HTR-8/SVneo (cell line): ENCODE measurements at regions not wholly inside any gene's neighbourhood (a gene's known extent, or its start where the extent isn't known, plus 50 kb on each side); places are given as distances from the start of the nearest gene placed in this dataset.

Experiments
- DNase-seq: peaks from one replicate; pipeline ENCODE4 v3.0.0; 2011; ENCODE audit warnings: low spot score, mixed read lengths; ENCODE audit not compliant: insufficient read length
- FAIRE-seq: peaks from 2 replicates; lab custom pipeline; 2011; peaks lifted over from hg19 to GRCh38; lab: Jason Lieb, UNC

DNA sequence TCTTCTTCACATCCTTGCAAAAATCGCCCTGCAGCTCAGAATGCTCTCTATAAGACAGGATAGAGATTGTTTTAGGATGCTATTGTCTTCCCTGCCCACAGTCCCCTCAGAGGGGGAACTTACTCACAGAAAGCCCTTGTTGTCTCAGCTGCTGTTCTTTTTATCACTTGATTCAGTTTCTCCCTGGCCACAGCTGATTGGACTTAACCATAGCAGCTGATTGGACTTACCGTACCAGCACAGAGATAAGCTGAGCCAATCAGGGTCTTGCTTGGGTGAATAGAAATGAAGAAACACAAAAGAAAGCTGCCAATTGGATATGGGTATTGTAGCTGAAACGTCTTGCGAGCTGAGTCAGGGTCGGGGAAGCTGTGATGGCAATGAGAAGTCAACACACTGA is 194.2 kb upstream of the MEX3C start:
- DNase-seq (no peak), FAIRE-seq (no peak)

DNA sequence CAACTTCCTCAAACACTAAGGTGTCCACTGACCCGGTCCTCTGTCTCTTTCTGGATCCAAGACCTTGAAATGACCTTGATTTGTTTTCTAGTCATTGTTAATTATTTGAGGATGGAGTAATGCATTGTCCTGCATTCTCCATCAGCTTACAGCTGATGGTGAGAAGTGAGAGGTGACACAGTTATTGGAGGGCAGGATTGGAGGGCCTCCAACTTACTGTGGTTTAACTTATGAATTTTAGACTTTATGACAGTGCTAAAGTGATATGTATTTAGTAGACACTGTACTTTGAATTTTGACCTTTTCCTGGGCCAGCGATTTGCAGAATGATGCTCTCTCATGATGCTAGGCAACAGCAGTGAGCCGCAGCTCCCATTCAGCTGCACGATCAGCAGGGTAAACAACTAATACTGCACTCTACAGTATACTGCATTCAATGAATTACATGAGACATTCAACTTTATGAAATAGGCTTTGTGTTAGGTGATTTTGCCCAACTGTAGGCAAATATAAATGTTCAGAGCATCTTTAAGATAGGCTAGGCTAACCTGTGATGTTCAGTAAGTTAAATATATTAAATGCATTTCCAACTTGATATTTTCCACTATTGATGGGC is 200.0 kb upstream of the MEX3C start:
- no peak for FAIRE-seq
- no peak for DNase-seq

DNA sequence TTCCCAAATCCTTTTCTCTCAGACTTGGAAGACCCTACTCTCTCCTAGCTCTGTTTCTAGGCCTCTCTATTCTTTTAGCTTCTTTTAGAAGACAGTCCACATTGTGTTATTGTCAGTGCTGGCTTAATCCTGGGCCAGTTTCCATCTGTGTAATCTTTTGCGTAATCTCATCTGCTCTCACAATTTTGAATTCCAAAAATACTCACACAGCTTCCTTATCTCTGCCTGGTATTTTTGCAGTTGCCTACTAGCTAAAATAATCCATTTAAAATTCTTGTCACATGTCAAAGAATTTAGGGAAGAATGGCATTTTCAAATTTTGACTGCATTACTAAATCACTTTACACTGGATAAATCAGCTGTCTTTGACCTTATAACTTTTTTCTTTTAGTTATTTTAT is 200.6 kb upstream of the MEX3C start:
- FAIRE-seq (no peak), DNase-seq (no peak)

DNA sequence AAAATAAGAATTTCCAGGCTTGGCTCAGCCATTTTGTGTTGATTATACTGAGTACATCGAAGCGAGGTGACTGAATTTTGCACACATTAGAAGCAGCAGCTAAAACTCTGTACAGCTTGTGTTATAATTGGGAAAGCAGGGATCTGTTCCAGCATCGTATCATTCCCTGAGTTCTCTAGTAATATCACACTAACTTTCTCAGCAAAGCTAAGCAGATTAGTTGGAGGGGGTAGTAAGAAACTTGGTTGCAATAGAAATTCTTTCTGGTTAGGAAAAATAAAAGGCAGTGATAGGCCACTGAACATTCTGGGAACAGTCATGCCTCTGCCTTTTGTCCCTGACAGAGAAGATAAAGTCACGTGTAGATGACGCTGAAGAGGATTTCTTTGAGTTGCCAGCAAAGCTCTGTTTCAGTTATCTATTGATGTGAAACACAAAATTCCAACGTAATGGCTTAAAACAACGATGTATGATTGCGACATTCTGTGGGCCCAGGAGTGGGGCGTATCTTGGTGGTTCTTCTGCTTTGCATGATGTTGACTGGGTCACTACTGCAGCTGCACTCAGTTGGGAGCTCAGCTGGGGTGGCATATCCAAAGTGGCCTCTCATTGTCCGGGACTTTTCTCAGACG is 202.1 kb upstream of the MEX3C start:
- FAIRE-seq (no peak), DNase-seq (no peak)

DNA sequence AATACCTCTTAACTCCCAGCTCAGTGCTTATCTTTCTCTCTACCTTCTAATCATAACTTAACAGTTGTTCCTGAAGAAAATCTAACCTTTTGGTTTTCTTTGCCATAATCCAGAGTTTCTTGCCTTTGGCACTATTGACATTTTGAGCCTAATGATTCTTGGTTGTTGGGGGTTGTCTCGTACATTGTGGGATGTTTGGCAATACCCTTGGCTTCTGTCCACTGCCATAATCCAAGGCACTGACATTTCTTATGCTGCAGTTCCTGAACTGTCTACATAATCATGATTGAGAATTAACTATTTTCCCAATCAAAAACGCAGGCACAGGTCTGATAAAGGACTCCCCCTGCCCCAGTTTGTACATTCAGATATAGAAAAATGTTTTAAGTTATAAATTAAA is 203.2 kb upstream of the MEX3C start:
- no peak for DNase-seq
- FAIRE-seq, result no peak

DNA sequence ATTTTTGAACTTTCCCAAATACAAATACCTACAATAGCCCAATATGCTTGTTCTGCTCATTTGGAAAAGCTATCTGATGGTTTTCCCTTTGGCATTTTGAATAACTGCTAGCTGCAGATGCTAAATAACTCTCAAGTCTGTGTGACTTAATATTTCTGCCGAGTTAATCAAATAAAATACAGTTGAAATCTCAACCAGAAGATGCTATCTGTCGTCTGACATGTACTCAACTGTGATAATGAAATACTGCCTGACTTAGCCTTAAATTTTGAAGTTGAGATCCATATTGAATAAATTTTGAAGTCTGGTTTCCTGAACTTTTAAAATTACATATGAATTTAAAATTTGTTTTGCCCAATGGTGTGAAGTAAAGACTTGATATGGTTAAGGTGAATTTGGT is 204.4 kb upstream of the MEX3C start:
- no peak for DNase-seq
- no peak for FAIRE-seq

DNA sequence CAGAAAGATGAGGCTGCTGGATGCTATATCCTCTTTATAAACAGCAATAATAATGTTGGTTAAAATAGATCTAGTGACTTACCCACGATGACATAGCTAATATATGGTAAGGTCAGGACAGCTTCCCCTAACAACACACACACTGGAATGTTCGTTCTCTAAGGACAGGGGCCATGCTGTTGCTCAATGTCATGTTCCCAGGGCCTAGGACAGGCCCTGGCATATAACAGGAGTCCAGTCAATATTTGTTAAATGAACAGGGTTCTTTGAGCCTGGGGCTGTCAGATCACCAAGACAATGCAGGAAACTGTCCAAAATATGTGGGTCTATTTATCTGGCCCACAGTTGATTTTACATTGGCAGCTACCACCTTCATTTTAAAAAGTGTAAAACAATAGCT is 207.1 kb upstream of the MEX3C start:
- FAIRE-seq (no peak), DNase-seq (no peak)

DNA sequence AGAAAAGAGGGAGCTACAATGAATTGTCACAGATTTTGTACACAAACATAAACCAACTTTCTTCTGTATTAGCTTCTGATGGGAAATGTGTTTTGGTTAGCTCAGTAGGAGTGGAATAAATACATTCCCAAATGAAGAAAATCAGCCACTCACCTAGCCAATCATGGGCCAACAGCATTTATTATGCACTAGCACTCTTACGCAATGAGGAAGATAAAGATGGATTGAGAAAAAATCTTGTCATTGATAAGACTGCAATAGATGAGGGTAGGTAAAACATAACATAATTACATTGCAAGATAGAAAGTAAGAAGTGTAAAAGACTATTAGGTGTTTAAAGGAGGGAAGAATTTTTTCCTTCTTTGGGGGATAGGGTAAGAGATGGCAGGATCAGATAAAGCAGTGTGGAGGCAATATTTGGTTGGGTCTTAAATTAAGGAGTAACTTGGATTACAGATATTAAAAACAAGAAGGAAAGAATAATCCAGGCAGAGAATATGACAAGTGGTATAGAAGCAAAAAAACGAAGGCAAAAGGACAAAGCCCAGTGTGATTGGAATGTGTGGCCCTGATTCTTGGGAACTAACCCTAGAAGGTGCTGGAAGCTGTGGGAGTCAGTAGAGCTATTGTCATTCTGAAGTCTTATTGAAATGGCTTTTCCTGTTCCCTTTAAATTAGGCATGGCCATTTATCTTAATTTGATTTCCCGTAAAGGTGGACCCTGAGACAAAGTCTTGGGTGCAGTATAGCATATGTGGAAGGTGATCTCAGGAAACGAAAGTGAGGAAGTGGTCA is 208.4 kb upstream of the MEX3C start:
- DNase-seq, result no peak
- FAIRE-seq, result no peak

DNA sequence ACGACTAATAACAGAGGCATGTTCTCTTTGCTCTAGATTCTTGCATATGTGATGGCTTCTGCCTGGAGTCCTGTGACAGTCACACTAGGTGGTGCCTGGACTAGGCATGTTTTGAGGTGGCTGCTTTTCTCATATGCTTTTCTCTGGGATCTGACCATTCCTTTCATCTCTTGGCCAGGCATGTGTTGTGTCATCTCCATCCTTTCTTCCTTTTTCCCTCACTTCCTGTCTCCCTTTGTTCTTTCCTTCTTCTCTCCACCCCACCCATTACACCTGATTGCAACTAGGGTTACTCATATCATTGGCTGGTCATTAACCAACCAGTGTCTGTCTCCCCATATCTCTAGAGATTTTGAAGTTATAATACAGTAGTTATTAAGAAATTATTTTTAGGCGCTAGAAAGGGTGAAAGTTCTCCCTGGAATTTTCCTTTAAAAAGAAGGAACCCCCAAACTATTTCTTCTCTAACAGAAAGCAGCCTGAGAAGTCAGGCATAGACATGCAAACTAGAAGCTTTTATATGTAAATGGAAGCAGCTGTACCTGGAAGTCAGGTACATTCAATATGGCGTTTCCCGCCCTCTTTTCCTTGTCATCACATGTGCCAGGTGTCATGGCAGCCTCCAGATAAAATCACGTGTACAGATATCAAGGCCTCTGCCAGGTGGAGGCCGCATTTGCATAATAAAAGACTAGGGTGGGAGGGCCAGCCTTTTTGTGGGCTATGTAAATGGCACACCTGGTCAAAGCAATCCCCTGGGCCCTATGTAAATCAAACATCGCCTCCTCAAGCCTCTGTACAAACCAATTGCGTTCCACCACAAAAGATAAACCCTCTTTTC is 220.4 kb upstream of the MEX3C start:
- DNase-seq (no peak), FAIRE-seq (no peak)

DNA sequence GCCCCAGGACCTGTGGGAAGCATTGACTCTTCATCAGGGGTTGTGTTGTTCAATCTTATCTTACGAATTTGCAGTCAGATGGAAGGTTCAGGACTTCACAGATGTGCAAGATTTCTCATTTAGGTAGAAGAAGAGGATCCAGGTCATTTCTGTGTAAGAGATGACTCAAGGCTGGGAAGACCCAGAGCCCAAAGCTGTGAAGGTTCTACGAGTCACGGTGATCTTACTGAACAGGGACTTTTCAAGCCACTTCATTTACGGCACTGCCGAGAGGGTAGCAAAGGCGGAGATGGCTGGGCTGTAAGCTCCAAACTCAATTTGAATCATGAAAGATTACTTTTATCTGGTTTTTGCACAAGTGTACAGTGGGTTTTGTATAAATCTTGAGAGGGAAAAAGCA is 228.0 kb upstream of the MEX3C start:
- FAIRE-seq (no peak), DNase-seq (no peak)

DNA sequence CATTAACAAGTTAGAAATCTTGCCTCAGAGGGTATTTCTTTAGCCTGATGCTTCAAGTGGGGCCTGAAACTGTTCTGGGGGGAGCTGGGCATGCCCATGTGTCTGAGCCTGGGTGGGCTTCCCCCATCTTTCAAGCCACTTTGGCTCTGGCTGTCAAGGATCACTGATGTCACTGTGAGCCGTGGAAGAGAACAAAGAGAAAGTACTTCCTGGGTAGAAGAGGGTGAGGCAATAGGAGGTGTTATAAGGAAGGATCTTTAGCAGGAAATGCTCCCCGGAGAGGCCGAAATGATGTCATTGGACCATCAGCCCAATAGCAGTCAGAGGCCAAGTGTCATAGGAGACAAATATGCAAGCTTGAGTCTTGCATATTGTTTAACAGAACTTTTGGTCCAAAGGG is 228.4 kb upstream of the MEX3C start:
- no peak for FAIRE-seq
- DNase-seq, result no peak

DNA sequence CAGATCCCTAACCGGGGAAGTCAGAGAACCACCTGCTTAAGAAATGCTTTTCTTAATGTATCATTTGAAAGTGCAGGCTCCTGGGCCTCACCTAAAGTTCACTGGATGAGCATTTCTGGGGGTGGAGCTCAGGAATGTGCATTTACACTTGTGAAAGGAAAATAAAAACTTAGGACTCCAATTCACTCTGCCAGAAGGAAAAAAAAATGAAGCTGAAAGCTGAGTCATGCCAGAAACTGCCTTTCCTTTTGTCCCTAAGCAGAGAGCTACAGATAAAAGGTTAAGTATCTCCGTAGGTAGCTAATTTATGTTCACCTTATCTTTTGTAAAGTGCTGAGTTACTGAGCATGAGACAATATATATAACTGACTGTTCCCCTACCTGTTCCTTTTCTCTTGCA is 229.5 kb upstream of the MEX3C start:
- FAIRE-seq (no peak), DNase-seq (no peak)

DNA sequence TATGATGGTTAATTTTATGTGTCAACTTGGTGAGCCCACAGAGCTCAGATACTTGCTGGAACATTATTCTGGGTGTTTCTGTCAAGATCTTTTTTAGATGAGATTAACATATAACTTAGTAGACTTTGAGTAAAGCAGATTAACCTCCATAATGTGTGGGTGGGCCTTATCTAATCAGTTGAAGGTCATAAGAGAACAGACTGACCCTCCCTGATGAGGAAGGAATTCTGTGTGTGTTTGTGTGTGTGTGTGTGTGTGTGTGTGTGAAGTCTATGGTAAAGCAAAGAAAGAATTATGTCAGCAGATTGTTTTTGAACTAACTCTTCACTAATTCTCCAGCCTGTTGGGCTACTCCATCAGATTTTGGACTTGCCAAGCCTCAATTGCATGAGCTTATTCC is 232.2 kb upstream of the MEX3C start:
- no peak for DNase-seq
- no peak for FAIRE-seq

DNA sequence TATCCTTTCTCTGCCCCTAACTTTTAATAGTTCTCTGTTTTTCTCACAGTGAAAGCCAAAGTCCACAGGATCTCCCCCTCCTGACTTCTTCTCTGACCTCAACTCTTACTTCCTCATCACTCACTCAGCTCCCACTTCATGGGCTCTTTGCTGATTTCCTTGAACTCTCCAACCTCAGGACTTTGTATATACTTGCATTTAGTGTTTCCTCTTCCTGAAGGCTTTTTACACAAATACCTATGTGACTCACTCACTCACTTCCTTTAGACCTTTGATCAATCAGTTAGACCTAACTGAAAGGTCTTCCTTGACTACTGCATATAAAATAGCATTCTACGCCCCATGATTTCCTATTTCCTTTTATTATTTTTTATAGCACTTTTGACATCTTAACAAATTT is 233.1 kb upstream of the MEX3C start:
- FAIRE-seq, result no peak
- DNase-seq, result no peak

DNA sequence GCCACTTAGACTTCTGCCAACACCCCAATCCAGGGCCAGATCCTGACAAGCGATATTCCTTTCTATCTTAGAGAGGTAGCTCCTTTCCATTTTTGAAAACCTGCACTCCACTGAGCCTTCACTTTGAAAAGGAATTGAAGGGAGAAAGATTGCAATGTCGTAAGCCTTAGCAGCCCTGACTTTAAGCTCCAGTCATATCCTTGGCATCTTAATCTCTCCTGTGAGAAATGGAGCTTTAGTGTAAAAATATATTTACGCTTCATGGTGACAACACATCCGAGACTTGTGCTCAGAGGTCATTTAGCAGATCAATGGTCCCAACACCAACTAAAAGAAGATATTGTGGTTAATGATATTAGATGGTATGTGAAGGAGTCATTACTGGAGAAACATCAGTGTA is 235.8 kb upstream of the MEX3C start:
- FAIRE-seq (no peak), DNase-seq (no peak)

DNA sequence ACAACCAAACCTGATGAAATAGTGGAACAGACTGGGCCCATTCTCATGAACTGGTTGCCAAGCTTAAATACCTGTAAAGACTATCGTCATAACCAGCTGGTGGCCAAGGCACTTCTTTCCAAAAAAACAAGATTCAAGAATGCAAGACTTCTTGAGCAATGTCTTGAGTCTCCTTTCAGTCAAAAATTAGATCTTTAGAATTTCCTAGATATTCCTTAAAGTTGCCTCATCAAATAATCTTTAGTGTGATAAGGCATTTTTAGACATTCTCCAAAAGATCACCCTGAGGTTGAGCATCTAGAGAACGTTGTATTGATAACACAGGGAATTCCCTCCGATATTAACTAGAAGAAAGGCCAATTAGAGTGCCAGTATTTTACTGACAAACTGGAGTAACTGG is 236.4 kb upstream of the MEX3C start:
- DNase-seq (no peak), FAIRE-seq (no peak)

DNA sequence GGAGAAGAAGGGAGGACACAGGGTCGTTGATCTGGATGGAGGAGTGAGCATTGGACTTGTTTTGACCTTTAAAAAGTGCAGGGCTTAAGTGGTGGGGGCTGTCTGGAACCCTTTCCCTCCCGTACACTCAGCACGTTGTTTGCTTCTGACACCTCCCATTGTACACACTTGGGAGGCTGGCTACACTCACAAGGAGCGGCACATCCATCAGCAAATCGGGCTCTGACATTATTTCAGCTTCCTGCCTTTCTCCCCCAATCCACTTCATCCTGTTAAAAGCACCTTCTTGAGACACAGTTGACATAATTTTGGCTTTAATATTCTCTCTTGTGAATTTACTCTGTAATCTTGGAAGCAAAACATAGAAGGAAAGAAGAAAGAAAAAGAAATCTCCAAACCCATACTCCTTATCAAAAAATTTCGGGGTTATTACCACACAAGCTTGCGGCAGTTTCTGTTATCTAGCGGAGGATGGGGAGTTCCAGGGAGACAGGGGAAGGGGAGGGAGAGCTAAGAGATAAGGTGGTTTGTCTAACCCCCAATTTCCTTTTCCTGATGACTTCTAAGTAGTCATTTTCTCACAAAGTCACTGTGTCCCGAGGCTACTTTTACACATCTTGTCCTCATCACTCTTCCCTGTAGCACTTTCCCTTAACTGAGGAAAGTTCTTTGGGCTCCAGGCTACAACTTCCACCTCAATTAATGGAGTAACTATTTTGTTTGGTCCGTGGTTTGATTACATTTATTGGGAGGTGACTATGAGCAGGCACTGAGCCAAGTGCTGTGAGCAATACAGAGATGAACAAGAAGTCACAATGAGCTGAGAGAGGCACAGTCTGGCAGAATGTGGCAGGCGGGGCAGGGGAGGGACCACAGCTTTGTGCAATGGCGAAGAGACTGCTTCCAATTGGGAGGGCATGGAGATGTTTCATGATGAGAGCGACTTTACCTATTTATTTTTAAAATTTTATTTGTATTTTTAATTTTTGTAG is 240.1 kb upstream of the MEX3C start:
- FAIRE-seq (no peak), DNase-seq (no peak)

DNA sequence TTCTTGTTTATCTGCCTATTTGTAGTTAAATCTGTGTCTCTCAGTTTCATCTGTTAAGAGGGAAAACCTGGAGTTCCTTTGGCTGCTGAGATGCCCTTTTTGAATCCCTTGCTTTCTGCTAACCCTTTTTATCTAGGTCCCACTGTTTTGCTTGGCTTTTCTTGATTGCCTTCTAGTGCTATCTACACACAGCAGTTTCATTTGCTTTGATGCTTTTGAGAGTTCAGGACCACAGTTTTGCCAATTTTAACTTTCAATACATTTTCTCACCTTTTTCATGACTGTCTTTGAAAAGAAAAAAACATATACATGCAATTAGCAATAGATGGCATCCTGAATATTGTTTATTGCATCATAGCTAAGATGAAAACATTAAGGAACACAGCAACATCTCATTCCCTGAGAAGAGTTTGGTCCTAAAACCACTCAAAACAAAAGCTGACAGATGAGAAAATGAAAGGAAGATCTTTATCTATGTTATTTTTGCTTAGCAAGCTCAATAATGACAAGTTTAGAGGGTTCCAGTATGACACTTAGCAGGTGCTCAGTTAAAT is 241.4 kb upstream of the MEX3C start:
- DNase-seq (no peak), FAIRE-seq (no peak)

DNA sequence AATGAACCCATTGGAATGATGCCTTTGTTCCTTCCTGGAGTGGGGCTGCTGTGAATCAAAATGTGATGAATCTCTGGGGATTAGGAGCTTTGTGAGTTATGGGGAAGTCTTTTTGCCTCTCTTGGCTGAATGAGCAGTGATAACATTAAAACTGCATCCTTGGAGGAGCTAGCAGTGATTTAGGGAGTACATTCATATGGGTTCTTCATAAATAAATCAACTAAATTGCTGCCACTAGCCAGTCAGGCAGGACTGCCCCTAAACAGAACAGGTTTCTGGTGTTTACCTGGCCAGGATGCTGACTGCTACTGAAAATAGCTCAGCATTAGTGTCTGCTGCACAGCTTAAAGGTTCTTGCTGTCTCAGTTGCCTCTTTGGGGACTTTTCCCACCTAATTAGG is 244.5 kb upstream of the MEX3C start:
- DNase-seq (no peak), FAIRE-seq (no peak)
